Kidney (tissue), 13 donors: ENCODE measurements at regions not wholly inside any gene's neighbourhood (a gene's known extent, or its start where the extent isn't known, plus 50 kb on each side); places are given as distances from the start of the nearest gene placed in this dataset.

Experiments used
- DNase-seq, 5 donors: peaks; one replicate each; pipeline ENCODE4 v3.0.0-alpha.2; 2013 to 2020
- FAIRE-seq: peaks from 2 replicates; lab custom pipeline; 2012; peaks lifted over from hg19 to GRCh38; lab: Jason Lieb, UNC
- H3K27ac ChIP-seq, 2 donors: one replicate each; pipeline ENCODE4 v1.7.0; 2013; ENCODE audit warnings: low read depth in 2 of 2, low read length in 2 of 2, inconsistent platforms in 1 of 2
- H3K27me3 ChIP-seq: one replicate; pipeline ENCODE4 v1.7.1; 2013; ENCODE audit warnings: low read length, inconsistent platforms; ENCODE audit not compliant: control insufficient read depth, insufficient read depth
- H3K36me3 ChIP-seq, 3 donors: one replicate each; pipeline versions ENCODE4 v1.7.0 to v1.7.1; 2013; ENCODE audit warnings: low read length in 3 of 3, control low read depth in 1 of 3, inconsistent platforms in 1 of 3; ENCODE audit not compliant: insufficient read depth in 3 of 3, control insufficient read depth in 2 of 3
- H3K4me1 ChIP-seq, 3 donors: one replicate each; pipeline versions ENCODE4 v1.7.0 to v1.7.1; 2013; ENCODE audit warnings: low read length in 3 of 3, inconsistent platforms in 1 of 3, low read depth in 1 of 3; ENCODE audit not compliant: control insufficient read depth in 2 of 3, insufficient read depth in 2 of 3
- H3K4me3 ChIP-seq, 3 donors: one replicate each; pipeline versions ENCODE4 v1.7.0 to v1.8.1; 2013; ENCODE audit warnings: low read length in 3 of 3, control low read depth in 1 of 3, inconsistent platforms in 1 of 3
- H3K9ac ChIP-seq, 3 donors: one replicate each; pipeline versions ENCODE4 v1.7.0 to v1.7.1; 2013; ENCODE audit warnings: low read length in 3 of 3, control low read depth in 1 of 3, inconsistent platforms in 1 of 3
- H3K9me3 ChIP-seq, 3 donors: one replicate each; pipeline versions ENCODE4 v1.7.0 to v1.7.1; 2013; ENCODE audit warnings: low read length in 3 of 3, control low read depth in 1 of 3, inconsistent platforms in 1 of 3; ENCODE audit not compliant: control insufficient read depth in 2 of 3, insufficient read depth in 1 of 3
- intact Hi-C: fragments of 100-400 bp; cut with DNase I; formaldehyde crosslinking; loops from one replicate; pipeline ENCODE4 v1.11.1; 2022
- TF ChIP-seq, protein P1 (sequence below): IDR thresholded peaks from 3 replicates; pipeline ENCODE4 v1.5.1; 2012; ENCODE audit warnings: mild to moderate bottlenecking, moderate library complexity, borderline replicate concordance; ENCODE audit not compliant: insufficient read depth; ENCODE audit errors: extremely low read depth
- donor health status: control.
- donor health status: control.
- donor health status: control.
- donor health status: control.
- donor health status: control.
- donor health status: DM: yes; HTN: yes; CAD: no.
- donor health status: Normal renal cell carcinoma (clear cell type).

DNA sequence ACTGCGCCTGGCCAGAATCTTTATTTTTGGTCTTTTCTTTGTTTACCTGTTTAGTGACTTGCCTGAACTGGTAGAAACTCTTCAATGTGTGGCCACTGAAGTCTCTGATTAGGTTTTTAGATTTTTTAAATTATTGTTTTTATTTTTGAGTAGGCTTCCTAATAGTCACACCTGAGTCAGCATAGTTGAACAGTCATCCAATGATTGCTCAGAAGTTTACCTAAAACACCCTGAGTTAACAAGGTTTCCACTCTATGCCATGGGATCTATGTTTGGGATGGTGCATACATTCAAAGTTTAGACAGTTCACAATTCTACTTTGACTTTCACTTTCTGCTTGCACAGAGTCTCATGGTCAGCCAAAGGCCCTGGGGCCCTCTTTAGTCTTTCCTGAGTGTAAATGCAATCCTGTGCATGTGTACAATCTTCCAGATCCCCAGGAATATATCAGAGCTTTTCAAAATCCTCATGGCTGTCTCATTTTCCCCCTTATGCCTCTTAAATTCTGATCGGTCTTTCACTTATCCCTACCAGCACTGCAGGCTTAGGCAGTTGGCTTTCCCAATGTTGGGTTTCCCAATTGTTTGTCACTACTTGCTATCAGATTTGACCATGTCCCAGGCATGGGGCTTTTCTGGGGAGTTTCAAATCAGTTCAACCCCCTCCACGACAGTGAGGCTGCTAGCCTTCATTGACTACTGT lies 114.4 kb upstream of the RAB3GAP2 start:
- Histone ChIP-seq H3K9ac (no peak overlapping the region), H3K9me3 (peaks cover 0 to 4% (median 0%) of the 10 kb centered on the region in 3 donors), H3K36me3 (no peaks in the 10 kb centered on the region), H3K27ac (no peak overlapping the region), H3K27me3 (no peaks in the 10 kb centered on the region), H3K4me3 (no peak overlapping the region), H3K4me1 (no peaks in the 10 kb centered on the region)
- DNase-seq: no peak
- intact Hi-C loops: no loop called here
- TF ChIP-seq, protein P1, sequence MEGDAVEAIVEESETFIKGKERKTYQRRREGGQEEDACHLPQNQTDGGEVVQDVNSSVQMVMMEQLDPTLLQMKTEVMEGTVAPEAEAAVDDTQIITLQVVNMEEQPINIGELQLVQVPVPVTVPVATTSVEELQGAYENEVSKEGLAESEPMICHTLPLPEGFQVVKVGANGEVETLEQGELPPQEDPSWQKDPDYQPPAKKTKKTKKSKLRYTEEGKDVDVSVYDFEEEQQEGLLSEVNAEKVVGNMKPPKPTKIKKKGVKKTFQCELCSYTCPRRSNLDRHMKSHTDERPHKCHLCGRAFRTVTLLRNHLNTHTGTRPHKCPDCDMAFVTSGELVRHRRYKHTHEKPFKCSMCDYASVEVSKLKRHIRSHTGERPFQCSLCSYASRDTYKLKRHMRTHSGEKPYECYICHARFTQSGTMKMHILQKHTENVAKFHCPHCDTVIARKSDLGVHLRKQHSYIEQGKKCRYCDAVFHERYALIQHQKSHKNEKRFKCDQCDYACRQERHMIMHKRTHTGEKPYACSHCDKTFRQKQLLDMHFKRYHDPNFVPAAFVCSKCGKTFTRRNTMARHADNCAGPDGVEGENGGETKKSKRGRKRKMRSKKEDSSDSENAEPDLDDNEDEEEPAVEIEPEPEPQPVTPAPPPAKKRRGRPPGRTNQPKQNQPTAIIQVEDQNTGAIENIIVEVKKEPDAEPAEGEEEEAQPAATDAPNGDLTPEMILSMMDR: no peak
- FAIRE-seq: no peak

DNA sequence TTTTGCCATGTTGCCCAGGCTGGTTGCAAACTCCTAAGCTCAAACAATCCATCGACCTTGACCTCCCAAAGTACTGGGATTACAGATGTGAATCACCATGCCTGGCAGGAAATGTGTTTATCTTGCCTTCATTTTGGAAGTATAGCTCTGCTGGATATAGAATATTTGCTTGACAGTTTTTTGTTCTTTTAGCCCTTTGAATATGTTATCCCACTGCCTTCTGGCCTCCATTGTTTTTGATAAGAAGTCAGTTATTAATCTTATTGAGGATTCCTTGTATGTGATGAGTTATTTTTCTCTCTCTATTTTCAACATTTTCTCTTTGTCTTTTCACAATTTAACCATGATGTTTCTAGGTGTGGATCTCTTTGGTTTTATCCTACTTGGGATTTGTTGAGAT lies 112.9 kb upstream of the RAB3GAP2 start:
- intact Hi-C loops: no loop called here
- FAIRE-seq (no peak), DNase-seq (no peak)
- Histone ChIP-seq H3K9ac (no peak overlapping the region), H3K9me3 (peaks cover 0 to 4% (median 0%) of the 10 kb centered on the region in 3 donors), H3K4me3 (no peak overlapping the region), H3K27ac (no peak overlapping the region), H3K4me1 (no peaks in the 10 kb centered on the region), H3K36me3 (no peaks in the 10 kb centered on the region), H3K27me3 (no peaks in the 10 kb centered on the region)
- TF ChIP-seq, protein P1: no peak

DNA sequence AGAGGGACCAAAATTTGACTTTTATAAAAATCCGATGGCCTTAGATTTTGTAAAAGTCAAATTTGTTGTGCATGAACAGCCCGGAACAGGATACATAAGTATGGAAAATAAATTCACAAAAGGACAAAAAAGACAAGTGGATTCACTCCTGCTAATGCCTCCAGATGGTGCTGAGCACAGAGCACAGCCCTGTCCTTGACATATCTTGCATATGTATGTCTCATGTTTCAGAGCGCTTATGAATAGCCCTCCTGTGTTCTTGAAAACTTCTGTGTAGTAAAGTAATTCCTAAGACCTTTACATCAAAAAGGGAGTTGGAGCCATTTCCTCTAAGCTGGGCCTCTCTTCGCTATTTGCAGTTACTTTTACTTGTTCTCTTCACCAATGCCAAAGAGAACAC lies 110.7 kb upstream of the RAB3GAP2 start:
- FAIRE-seq: no peak
- H3K9ac ChIP-seq: no peak overlapping the region
- TF ChIP-seq, protein P1: no peak
- no peaks in the 10 kb centered on the region for H3K27me3 ChIP-seq
- H3K36me3 ChIP-seq: no peaks in the 10 kb centered on the region
- peaks cover 0 to 4% (median 0%) of the 10 kb centered on the region in 3 donors for H3K9me3 ChIP-seq
- no peak overlapping the region for H3K27ac ChIP-seq
- H3K4me3 ChIP-seq: no peak overlapping the region
- H3K4me1 ChIP-seq: no peaks in the 10 kb centered on the region
- DNase-seq: no peak
- intact Hi-C loops: no loop called here
